Erythroblast (primary cell): ENCODE measurements at regions not wholly inside any gene's neighbourhood (a gene's known extent, or its start where the extent isn't known, plus 50 kb on each side); places are given as distances from the start of the nearest gene placed in this dataset.

Source experiments
- GATA1 ChIP-seq: IDR thresholded peaks from 2 replicates; pipeline ENCODE4 v1.6.1; 2011; ENCODE audit warnings: low read depth, mild to moderate bottlenecking, control low read depth, low read length, moderate library complexity
- POLR2A ChIP-seq: IDR thresholded peaks from 2 replicates; pipeline ENCODE4 v1.6.1; 2011; ENCODE audit warnings: mild to moderate bottlenecking, low read length

DNA sequence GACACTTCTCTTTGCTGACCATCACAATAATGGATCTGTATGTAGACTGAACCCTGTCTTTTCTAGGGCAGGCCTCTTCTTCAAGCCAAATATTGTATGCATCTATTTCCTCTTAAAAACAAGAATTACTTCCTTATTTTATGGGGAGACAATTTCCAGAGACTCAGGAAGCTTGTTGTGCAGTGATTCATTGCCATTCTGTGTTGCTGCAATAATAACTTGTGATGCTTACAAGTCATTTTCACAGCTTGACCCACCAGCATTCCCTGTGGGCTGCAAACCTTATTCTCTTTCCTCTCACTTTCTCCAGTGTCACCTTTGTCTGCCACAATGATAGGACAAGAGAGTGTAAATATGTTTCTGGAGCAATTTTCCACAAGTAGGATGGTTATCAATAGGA is 276.7 kb upstream of the SGO1 start:
- TF ChIP-seq POLR2A: no peak
- no peak for TF ChIP-seq GATA1
